ENCODE measurements at regions not wholly inside any gene's neighbourhood (a gene's known extent, or its start where the extent isn't known, plus 50 kb on each side); places are given as distances from the start of the nearest gene placed in this dataset.

DNA sequence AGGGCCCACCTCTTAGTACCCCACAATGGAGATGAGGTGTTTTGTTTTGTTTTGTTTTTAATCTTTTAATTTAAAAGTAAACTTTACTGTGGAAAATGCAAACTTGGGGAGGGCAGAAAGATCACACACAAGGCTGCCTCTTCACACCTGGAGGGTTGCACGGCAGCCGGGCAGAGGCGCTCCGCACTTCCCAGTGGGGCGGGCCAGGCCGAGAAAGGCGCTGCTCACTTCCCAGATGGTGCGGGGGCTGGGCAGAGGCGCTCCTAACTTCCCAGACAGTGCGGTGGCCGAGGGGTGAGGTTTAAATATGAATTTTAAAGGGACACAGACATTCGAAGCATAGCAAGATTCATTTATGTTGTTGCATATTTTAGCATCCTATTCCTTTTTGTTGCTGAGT lies 235.9 kb upstream of the MTPN start:
- TF ChIP-seq GATA2 (IDR thresholded peaks at IDR 0.05; ENCODE audit: low read depth, low read length): no peak
- TF ChIP-seq GATA3 (IDR thresholded peaks at IDR 0.05; ENCODE audit: low read depth, low read length): no peak; the same call in 1 of the 2 replicates

DNA sequence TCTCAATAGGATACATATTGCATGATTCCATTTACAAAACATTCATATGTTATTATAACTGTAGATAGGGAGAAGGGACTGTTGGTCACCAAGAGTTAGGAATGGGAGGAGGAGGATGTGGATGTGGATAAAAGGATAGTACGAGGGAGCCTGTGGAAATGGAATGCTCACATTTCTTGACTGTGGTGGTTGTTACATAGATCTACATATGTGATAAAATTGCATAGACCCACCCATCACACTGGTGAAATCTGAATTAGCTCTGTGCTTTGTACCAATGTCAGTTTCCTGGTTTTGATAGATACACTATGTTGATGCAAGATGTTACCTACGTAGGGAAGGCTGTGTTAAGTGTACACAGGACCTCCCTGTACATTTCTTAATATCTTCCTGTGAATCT lies 233.5 kb upstream of the MTPN start:
- TF ChIP-seq GATA3 (IDR thresholded peaks at IDR 0.05; ENCODE audit: low read depth, low read length) (no peak), GATA2 (IDR thresholded peaks at IDR 0.05; ENCODE audit: low read depth, low read length) (no peak)

DNA sequence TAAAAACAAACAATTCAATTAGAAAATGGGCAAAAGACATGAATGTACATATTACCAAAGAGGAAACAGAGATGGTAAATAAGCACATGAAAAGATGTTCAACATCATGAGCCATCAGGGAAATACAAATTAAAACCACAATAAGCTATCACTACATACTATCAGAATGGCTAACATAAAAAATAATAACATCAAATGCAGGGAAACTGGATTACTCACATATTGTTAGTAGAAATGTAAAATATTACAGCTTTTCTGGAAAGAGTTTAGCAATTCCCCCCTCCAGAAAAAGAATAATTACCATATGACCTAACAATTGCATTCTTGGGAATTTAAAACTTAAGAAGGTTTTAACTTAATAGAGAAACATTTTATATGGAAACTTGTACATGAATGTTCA lies 232.9 kb upstream of the MTPN start:
- TF ChIP-seq GATA3 (IDR thresholded peaks at IDR 0.05; ENCODE audit: low read depth, low read length): no peak
- TF ChIP-seq GATA2 (IDR thresholded peaks at IDR 0.05; ENCODE audit: low read depth, low read length): no peak

DNA sequence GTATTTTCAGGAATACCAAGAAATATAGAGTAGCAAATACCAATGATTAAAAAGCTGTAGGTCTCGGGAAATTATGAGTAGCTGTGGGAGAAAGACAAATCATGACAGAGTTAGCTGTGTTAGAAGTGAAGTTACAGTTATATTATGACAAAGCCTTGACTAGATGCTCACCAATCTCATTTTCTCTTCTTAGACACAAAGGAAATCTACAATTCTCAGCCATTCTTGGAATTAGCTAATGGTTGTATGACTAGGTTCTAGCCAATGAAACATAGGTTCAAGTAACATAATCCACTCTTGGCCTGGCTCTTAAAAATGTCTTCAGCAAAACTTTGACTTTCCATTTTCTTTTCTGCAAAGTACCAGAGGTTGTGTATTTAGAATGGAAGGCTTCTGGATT lies 228.8 kb upstream of the MTPN start:
- no peak for TF ChIP-seq GATA2 (IDR thresholded peaks at IDR 0.05; ENCODE audit: low read depth, low read length)
- no peak for TF ChIP-seq GATA3 (IDR thresholded peaks at IDR 0.05; ENCODE audit: low read depth, low read length)

DNA sequence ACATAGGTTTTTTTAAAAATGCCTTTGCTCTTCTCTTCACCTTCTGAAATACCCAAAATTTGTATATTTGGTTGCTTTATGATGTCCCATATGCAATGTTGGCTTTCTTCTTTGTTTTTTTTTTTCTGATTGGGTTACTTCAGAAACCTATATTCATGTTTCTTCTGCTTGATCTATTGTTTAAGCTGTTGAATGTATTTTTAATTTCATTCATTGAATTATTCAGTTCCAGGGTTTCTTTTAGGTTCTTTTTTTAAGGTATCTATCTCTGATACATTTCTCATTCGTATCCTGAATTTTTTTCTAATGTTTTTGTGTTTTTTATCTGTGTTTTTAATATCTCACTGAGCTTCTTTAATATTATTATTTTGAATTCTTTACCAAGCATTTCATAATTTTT lies 221.0 kb upstream of the MTPN start:
- TF ChIP-seq GATA3 (IDR thresholded peaks at IDR 0.05; ENCODE audit: low read depth, low read length) (no peak), GATA2 (IDR thresholded peaks at IDR 0.05; ENCODE audit: low read depth, low read length) (no peak)

DNA sequence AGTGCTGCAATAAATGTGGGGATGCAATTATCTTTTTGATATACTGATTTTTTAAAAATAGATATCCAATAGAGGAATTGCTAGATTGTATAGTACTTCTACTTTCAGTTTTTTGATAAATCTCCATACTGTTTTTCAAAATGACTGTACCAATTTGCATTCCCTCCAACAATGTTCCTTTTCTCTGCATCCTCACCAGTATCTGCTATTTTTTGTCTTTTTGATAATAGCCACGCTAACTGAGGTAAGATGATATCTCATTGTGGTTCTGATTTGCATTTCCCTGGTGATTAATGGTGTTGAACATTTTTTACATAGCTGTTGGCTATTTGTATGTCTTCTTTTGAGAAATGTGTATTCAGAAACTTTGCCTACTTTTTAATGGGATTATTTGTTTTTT lies 217.7 kb upstream of the MTPN start:
- TF ChIP-seq GATA2 (IDR thresholded peaks at IDR 0.05; ENCODE audit: low read depth, low read length) (no peak), GATA3 (IDR thresholded peaks at IDR 0.05; ENCODE audit: low read depth, low read length) (no peak)

DNA sequence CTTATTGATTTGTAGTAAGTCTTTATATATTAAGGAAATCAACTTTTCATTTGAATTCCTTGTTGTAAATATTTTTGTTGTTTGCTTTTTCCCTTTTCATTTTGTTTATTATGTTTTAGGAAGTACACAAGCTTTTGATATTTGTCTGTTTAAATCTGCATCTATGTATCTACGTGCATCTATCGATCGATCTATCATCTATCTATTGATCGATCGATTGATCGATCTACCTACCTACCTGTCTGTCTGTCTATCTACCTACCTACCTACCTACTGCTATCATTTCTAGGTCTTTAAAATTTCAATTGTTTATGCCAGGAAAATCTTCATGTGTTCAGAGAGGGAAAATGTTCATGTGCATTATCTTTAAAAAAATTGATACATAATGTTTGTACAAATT lies 216.8 kb upstream of the MTPN start:
- TF ChIP-seq GATA3 (IDR thresholded peaks at IDR 0.05; ENCODE audit: low read depth, low read length) (no peak), GATA2 (IDR thresholded peaks at IDR 0.05; ENCODE audit: low read depth, low read length) (no peak)

DNA sequence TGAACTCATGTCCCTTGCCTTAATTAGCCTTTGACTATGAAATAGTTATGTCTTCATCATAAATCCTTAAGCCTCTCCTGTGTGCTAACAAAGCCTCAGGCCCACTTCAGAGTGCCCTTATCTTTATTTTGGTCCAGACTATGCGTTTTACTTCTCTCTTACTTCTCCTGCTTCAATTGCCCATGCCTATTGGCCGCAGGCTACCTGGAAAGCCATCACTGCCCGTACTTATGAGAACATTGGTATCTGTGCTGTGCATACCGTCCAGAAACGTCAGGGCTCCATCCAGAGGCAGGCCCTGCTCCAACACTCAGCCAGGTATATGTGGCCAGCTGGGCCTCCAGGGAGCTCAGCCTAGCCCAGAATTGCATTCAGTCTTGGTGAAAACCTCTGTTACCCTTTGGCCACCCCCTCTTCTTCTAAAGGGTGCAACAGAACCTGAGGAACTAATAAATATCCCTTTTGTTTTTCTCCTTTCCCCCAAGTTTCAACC lies 212.4 kb upstream of the MTPN start:
- TF ChIP-seq GATA3 (IDR thresholded peaks at IDR 0.05; ENCODE audit: low read depth, low read length) (no peak), GATA2 (IDR thresholded peaks at IDR 0.05; ENCODE audit: low read depth, low read length) (no peak)

DNA sequence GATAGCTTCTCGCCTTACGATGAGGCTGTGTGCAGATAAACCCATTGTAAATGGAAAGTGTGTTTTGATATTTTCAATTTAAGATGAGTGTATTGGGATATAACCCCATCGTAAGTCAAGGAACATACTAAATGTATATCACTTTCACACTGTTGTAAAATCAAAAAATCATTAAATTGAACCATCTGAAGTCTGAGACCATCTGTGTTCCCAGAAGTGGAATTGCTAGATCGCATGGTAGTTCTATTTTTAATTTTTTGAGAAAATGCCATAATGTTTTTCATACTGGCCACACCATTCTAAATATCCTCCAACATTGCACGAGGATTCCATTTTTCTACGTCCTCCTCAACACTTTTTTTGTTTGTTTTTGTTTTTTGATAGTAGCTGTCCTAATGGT lies 209.1 kb upstream of the MTPN start:
- TF ChIP-seq GATA2 (IDR thresholded peaks at IDR 0.05; ENCODE audit: low read depth, low read length): no peak

DNA sequence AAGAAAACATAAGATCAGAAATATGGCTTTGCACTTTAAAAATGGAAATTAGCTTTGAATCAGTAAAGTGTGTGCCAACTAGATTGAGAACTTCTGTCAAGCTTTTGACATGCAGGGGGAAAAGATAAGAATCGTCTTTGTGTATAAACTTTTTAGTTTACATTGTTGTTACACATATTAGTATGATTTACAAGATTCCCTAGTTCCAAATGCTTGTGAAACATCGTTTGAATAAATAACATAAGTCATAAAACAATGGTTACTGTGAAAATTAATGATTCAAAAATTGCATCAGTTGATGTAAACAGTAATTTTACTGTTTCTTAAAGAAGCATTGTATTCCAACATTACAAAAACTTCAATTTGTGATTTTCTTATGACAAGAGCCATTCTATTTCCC lies 207.6 kb upstream of the MTPN start:
- TF ChIP-seq GATA2 (IDR thresholded peaks at IDR 0.05; ENCODE audit: low read depth, low read length): no peak
- TF ChIP-seq GATA3 (IDR thresholded peaks at IDR 0.05; ENCODE audit: low read depth, low read length): no peak

DNA sequence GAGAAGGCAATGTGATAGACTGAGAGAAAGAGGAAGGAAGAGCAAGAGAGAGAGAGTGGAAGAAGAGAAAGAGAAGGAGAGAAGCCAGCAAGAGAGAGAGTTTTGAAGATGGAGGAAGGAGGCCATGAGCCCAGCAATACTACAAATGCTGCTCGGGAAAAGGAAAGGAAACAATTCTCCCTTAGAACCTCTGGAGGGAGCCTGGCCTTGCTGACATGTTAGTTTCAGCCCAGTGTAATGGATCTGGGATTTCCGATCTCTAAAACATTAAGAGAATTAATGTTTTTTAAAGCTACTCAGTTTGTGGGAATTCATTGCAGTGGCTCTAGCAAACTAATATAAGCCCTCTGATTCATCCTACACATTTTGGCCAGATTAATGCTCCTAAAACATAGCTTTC lies 206.8 kb upstream of the MTPN start:
- no peak for TF ChIP-seq GATA3 (IDR thresholded peaks at IDR 0.05; ENCODE audit: low read depth, low read length)
- TF ChIP-seq GATA2 (IDR thresholded peaks at IDR 0.05; ENCODE audit: low read depth, low read length): no peak

DNA sequence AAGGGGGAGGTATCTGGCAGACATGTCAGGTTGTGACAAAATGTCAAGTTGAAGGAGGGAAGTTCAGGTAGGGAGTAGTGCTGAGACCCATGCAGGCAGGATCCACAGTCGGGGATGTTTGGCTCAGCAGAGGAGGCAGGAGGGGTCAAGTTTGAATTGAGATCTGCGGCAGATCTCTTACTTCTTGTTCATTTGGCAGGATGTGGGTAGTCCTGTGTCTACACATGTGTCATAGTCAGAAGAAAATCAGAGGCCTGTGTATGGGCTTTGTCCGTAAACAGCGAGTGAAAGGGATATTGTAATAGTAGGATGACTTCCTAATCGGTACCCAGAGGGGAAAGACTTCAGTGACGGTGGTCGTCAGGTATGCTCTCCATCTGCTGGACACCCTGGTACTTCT lies 203.8 kb upstream of the MTPN start:
- TF ChIP-seq GATA3 (IDR thresholded peaks at IDR 0.05; ENCODE audit: low read depth, low read length) (no peak), GATA2 (IDR thresholded peaks at IDR 0.05; ENCODE audit: low read depth, low read length) (no peak)

DNA sequence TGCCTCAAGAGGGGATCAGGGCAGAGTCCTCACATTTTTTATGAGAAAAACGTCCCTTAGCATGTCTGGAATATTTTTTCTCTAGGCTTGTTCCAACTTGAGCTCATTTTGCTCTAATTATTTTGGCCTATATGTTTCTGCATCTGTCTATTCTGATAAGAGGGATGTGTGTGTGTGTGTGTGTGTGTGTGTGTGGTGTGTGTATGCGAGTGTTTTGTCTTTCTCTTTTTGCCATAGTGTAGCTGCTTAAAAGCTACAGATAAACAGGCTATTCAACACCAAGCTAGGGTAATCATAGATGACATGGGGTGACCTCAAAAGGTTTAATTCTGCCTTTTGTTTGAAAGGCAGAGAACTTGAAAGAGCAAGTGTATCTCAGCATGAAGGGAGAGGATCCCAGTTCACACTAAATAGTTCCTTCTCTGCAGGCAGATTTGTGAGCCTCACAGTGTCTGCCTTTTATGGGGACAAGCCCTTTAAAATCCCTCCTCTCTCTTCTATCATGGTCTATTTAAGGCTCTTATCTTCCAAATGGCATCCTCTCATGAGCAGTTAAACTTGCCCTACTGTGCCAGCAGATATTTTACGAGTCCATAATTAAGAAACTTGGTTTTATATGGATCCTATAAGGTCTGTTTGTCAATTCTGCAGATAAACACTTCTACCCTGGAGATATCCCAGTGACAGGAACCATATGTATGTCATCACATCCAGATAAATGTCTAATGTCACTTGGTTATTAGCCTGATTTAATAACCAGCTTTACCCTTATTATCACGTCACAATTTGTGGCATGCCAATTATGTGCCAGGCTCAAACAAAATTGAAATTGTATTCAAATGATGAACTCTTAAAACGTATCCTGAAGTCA lies 202.9 kb upstream of the MTPN start:
- TF ChIP-seq GATA3 (IDR thresholded peaks at IDR 0.05; ENCODE audit: low read depth, low read length) (no peak), GATA2 (IDR thresholded peaks at IDR 0.05; ENCODE audit: low read depth, low read length) (no peak)

DNA sequence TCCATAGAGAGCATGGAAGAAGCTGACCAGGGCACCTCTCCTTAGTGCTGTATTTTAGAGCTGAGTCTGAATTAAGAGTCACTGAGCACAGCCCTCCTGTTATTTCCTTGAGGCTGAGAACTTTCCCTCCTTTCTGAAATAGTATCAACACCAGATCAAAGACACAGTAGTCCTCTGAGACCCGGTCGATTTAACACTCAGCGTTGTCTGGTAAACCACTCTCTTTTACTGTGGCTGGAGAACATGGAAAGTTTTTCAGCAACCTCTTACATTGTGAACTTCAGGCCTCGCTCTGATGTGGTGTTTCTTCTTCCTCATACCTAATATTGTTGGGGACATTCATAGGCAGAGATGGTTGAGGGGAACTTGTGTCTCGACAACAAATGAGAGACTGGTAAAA lies 202.0 kb upstream of the MTPN start:
- TF ChIP-seq GATA3 (IDR thresholded peaks at IDR 0.05; ENCODE audit: low read depth, low read length): no peak

DNA sequence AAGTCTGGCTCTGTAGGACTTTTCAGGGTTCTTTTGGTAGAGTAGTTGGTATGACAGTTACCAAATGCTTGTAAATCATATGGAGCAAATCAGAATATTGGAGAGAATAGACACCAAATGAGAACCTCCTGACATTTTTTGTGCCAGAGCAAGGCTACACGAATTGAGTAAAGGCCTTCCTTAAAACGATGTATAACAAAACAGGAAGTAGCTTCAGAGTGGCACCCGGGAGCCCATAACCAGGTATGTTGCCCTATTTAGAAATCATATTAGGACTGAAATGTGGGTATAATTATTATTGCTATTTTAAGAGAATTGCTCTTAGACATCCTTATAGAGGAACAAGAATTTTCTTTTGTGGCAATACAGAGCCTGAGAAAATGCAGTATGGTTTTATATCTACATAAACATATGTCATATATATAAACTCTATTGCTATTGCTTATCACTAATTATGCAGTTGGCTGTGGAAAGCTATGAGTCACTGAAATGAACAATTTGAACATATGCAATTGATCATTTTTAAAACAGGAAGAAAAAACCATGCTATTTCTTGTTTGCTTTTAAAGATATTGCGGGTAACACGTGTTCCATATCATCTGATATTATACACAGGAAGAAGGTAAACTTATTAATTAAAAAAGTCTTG lies 197.4 kb upstream of the MTPN start:
- TF ChIP-seq GATA2 (IDR thresholded peaks at IDR 0.05; ENCODE audit: low read depth, low read length): no peak
- no peak for TF ChIP-seq GATA3 (IDR thresholded peaks at IDR 0.05; ENCODE audit: low read depth, low read length)

Data from SH-SY5Y (cell line).